ENCODE measurements at regions not wholly inside any gene's neighbourhood (a gene's known extent, or its start where the extent isn't known, plus 50 kb on each side); places are given as distances from the start of the nearest gene placed in this dataset.
"Not testable (repeated sequence)": the region's sequence is repeated elsewhere in the genome, so short reads cannot be mapped to it uniquely, and the experiment has no call there.

DNA sequence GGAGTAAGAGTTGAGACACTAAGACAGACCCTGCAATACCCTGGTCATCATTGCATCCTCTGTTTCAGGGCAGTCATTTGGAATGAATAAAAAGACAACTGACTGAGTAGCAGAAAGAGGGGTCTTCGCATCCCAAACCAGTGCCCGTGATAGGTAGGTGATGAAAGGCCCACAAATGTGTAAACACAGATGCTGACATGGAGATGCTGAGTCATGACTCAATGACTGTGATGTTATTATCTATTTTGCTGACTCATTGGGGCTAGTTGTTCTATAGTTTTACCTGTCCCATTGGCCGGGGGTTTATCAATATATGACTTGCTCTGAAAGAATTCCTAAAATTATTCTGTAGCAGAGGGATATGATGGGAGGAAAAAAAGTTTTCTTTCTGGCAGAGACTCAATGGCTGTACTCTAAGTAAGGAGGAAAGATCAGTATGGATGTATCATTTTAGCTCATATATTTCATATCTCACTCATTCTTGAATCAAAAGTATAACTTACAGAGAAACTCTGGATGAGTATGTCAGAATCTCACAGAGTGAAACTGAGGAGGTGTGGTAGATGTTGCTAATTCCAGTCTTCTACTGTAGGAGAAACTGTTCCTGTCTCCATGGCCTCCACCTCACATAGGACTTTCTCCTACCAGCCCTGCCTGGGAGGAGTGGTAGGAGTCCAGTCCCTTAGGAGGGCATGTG is 119.9 kb upstream of the PREP start:
- 85 to 96% methylated on average over 3 of the region's 3 CpGs for WGBS, 2 experiments
- H3K27me3 ChIP-seq (ENCODE audit: control insufficient read depth, insufficient read depth, low read length, poor library complexity, severe bottlenecking): no peaks in the 10 kb centered on the region
- H3K36me3 ChIP-seq (ENCODE audit: control insufficient read depth, insufficient read depth, low read length): no peaks in the 10 kb centered on the region
- H3K4me3 ChIP-seq (ENCODE audit: insufficient read depth, low read depth, low read length): no peak overlapping the region
- no peaks in the 10 kb centered on the region for H3K4me1 ChIP-seq (ENCODE audit: control insufficient read depth, insufficient read depth, low read length)
- no peaks in the 10 kb centered on the region for H3K9me3 ChIP-seq (ENCODE audit: control insufficient read depth, low read length)
- no peak overlapping the region for H3K27ac ChIP-seq (ENCODE audit: insufficient read depth, low read depth, low read length, poor library complexity, severe bottlenecking)

DNA sequence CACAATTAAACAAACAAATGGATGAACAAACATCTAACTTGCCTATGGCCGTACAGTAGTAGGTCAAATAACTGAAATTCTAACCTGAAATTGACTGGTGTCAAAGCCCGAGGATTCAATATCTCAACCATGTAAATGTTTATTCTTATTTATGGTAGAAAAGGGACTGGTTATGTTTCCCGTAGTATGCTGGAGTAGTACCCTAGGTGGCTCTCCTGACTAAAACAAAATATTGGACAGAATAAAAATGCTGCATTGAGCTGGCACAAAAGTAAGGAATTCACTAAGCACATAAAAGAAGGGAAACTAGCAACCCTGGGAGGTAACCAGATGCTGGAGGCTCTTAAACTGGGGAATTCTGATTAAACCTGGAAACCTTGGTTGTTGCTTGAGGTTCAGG is 117.1 kb upstream of the PREP start:
- 95 to 97% methylated on average over 2 to 3 of the region's 3 CpGs for WGBS, 2 experiments
- H3K4me1 ChIP-seq (ENCODE audit: control insufficient read depth, insufficient read depth, low read length): no peaks in the 10 kb centered on the region
- H3K4me3 ChIP-seq (ENCODE audit: insufficient read depth, low read depth, low read length): no peak overlapping the region
- H3K27me3 ChIP-seq (ENCODE audit: control insufficient read depth, insufficient read depth, low read length, poor library complexity, severe bottlenecking): no peaks in the 10 kb centered on the region
- no peaks in the 10 kb centered on the region for H3K36me3 ChIP-seq (ENCODE audit: control insufficient read depth, insufficient read depth, low read length)
- H3K27ac ChIP-seq (ENCODE audit: insufficient read depth, low read depth, low read length, poor library complexity, severe bottlenecking): no peak overlapping the region
- no peaks in the 10 kb centered on the region for H3K9me3 ChIP-seq (ENCODE audit: control insufficient read depth, low read length)

DNA sequence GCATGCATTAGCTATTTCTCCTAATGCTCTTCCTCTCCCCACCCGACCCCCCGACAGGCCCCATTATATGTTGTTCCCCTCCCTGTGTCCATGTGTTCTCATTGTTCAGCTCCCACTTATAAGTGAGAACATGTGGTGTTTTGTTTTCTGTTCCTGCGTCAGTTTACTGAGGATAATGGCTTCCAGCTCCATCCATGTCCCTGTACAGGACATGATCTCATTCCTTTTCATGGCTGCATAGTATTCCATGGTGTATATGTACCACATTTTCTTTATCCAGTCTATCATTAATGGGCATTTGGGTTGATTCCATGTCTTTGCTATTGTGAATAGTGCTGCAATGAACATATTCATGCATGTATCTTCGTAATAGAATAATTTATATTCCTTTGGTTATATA is 116.1 kb upstream of the PREP start:
- not testable (repeated sequence) for H3K9me3 ChIP-seq (ENCODE audit: control insufficient read depth, low read length); H3K36me3 ChIP-seq (ENCODE audit: control insufficient read depth, insufficient read depth, low read length); H3K4me1 ChIP-seq (ENCODE audit: control insufficient read depth, insufficient read depth, low read length); H3K27me3 ChIP-seq (ENCODE audit: control insufficient read depth, insufficient read depth, low read length, poor library complexity, severe bottlenecking); H3K4me3 ChIP-seq (ENCODE audit: insufficient read depth, low read depth, low read length); H3K27ac ChIP-seq (ENCODE audit: insufficient read depth, low read depth, low read length, poor library complexity, severe bottlenecking)
- WGBS, 2 experiments: 89 to 100% methylated on average over 2 to 3 of the region's 4 CpGs

DNA sequence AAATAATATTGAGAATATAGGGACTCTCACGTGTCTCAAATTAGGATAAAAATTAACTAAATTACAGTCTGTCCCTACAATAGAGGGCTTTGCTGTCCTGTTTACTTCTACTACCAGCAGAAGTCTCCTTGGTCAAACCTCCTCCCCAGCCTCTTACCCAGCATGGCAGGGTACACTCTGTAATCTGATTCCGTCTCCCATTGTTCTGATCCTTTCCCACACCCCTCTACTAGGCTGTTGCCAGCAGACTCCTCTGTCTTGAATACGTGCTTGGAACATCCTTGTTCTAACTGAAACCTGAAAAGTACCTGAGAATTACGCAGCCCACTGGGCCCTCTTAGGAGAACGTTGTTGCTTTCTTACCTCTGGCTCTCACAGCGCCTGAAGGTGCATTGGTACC is 112.2 kb upstream of the PREP start:
- Histone ChIP-seq H3K27me3 (ENCODE audit: control insufficient read depth, insufficient read depth, low read length, poor library complexity, severe bottlenecking) (no peaks in the 10 kb centered on the region), H3K4me1 (ENCODE audit: control insufficient read depth, insufficient read depth, low read length) (no peaks in the 10 kb centered on the region), H3K27ac (ENCODE audit: insufficient read depth, low read depth, low read length, poor library complexity, severe bottlenecking) (no peak overlapping the region), H3K9me3 (ENCODE audit: control insufficient read depth, low read length) (no peaks in the 10 kb centered on the region), H3K36me3 (ENCODE audit: control insufficient read depth, insufficient read depth, low read length) (no peaks in the 10 kb centered on the region), H3K4me3 (ENCODE audit: insufficient read depth, low read depth, low read length) (no peak overlapping the region)
- WGBS, 2 experiments: 69% methylated on average over 6 of the region's 6 CpGs

DNA sequence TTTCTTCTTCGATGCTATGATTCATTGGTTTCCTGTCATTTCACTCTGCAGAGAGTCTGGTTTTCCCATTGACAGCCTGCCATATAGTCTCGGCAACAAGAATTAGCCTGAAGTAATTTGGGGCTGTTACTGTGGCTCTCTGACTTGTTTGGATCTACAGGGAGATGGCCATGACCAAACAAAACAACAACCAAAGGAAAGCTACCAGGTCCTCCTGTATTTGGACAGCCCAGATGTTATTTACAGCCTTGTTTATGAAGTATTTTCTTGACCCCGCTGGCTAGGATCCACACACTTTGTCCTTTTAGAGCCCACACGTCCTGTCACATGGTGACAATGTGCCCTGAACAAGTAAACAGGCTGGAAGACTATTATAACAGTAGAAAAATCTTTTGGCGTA is 111.4 kb upstream of the PREP start:
- Histone ChIP-seq H3K4me3 (ENCODE audit: insufficient read depth, low read depth, low read length) (no peak overlapping the region), H3K4me1 (ENCODE audit: control insufficient read depth, insufficient read depth, low read length) (no peaks in the 10 kb centered on the region), H3K27ac (ENCODE audit: insufficient read depth, low read depth, low read length, poor library complexity, severe bottlenecking) (no peak overlapping the region), H3K36me3 (ENCODE audit: control insufficient read depth, insufficient read depth, low read length) (no peaks in the 10 kb centered on the region), H3K27me3 (ENCODE audit: control insufficient read depth, insufficient read depth, low read length, poor library complexity, severe bottlenecking) (no peaks in the 10 kb centered on the region), H3K9me3 (ENCODE audit: control insufficient read depth, low read length) (no peaks in the 10 kb centered on the region)
- 94 to 97% methylated on average over 5 of the region's 5 CpGs for WGBS, 2 experiments

DNA sequence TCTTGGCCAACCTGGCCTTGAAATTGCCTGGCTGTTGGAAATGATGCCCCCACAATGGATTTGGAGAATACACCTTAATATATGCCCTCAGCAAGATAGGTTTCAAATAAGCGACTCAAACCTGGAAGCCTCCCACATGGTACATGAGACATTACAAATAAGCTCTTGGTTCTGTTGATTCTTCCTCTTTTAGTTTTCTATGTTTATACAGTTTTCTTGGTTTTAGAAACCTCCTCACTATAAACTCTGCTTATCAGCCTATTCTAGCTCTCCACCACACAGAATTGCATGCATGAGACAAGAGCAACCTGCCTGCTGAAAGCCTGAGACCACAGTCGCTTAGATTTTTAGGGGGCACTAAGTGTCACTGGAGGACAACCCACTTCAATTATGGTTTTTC is 108.8 kb upstream of the PREP start:
- Histone ChIP-seq H3K27ac (ENCODE audit: insufficient read depth, low read depth, low read length, poor library complexity, severe bottlenecking) (no peak overlapping the region), H3K27me3 (ENCODE audit: control insufficient read depth, insufficient read depth, low read length, poor library complexity, severe bottlenecking) (no peaks in the 10 kb centered on the region), H3K9me3 (ENCODE audit: control insufficient read depth, low read length) (no peaks in the 10 kb centered on the region), H3K4me3 (ENCODE audit: insufficient read depth, low read depth, low read length) (no peak overlapping the region), H3K36me3 (ENCODE audit: control insufficient read depth, insufficient read depth, low read length) (no peaks in the 10 kb centered on the region), H3K4me1 (ENCODE audit: control insufficient read depth, insufficient read depth, low read length) (no peaks in the 10 kb centered on the region)
- 90 to 97% methylated on average over 2 of the region's 2 CpGs for WGBS, 2 experiments

DNA sequence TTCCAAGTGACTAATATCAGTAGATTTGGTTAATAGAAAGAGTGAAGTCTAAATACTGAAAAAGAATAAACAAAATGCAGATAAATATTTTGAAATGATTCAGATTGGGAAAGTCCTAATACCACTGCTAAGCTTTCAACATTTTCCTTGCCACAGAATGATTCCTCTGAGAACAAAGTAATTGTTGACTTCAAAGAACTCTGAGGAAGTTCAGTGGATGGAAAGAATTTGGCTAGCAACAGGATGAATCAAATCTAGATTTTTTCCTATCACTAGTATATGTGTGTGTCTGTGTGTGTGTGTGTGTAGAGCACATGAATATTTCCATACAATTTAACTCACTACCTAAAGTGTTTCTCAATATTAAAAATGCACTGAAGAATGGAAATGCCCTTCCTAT is 107.9 kb upstream of the PREP start:
- Histone ChIP-seq H3K4me1 (ENCODE audit: control insufficient read depth, insufficient read depth, low read length) (no peaks in the 10 kb centered on the region), H3K9me3 (ENCODE audit: control insufficient read depth, low read length) (no peaks in the 10 kb centered on the region), H3K36me3 (ENCODE audit: control insufficient read depth, insufficient read depth, low read length) (no peaks in the 10 kb centered on the region), H3K27me3 (ENCODE audit: control insufficient read depth, insufficient read depth, low read length, poor library complexity, severe bottlenecking) (no peaks in the 10 kb centered on the region), H3K27ac (ENCODE audit: insufficient read depth, low read depth, low read length, poor library complexity, severe bottlenecking) (no peak overlapping the region), H3K4me3 (ENCODE audit: insufficient read depth, low read depth, low read length) (no peak overlapping the region)

DNA sequence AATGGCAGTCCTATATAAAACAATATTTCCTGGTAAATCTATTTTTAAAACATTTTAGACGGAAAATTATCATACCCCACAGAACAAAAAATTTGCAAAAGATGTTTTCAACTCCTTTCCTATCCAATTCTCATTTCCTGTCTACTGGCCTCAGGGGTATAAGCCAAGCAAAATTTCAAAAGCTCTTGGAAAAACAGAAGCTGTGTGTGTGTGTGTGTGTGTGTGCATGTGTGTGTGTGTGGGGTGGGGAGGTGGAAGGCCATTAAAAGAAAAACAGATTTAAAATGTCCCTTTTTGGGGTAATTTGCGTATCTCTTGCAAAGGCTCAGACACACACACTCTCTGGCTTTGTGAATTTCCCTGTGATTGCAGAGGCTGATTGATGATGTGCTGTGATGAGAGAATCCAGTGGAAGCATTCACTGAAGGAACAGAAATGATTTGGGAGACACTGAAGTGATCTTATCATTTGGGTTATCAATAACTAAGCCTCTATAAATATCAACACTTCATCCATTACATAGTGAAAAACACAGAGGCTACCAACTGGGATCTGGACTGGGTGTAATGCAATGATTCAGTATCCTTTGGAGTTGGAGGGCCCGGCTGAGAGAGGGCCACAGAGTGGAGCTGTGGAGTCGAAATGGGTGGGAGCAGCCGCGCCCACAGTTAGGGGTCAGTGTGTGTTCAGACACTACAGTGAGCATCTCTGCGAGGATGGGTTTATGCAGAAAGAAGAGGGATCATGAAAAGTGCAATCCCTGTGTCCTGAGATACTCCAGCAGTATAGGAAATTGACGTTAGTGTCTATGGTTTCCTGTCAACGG is 106.8 kb upstream of the PREP start:
- Histone ChIP-seq H3K27ac (ENCODE audit: insufficient read depth, low read depth, low read length, poor library complexity, severe bottlenecking) (no peak overlapping the region), H3K4me3 (ENCODE audit: insufficient read depth, low read depth, low read length) (no peak overlapping the region), H3K4me1 (ENCODE audit: control insufficient read depth, insufficient read depth, low read length) (no peaks in the 10 kb centered on the region), H3K9me3 (ENCODE audit: control insufficient read depth, low read length) (no peaks in the 10 kb centered on the region), H3K36me3 (ENCODE audit: control insufficient read depth, insufficient read depth, low read length) (no peaks in the 10 kb centered on the region), H3K27me3 (ENCODE audit: control insufficient read depth, insufficient read depth, low read length, poor library complexity, severe bottlenecking) (no peaks in the 10 kb centered on the region)
- 58 to 69% methylated on average over 9 of the region's 9 CpGs for WGBS, 2 experiments

DNA sequence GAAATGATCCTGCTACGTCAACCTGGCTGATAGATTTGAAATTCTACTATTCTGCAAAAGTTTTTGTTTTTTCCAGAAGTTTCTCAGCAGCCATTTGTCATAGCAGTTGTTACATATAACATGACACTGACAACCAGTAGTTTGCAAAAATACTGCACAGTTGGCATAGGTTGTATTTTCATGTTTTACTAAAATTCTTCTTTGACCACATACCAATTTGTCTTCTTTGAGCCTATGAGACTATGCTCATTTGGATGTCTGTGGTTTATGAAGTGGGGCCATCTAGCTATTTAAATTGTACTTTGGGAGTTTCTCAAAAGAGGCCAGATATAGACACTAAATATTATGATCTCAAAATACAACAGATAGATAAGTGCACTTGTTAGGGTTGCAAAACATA is 104.9 kb upstream of the PREP start:
- Histone ChIP-seq H3K27me3 (ENCODE audit: control insufficient read depth, insufficient read depth, low read length, poor library complexity, severe bottlenecking) (no peaks in the 10 kb centered on the region), H3K4me1 (ENCODE audit: control insufficient read depth, insufficient read depth, low read length) (no peaks in the 10 kb centered on the region), H3K27ac (ENCODE audit: insufficient read depth, low read depth, low read length, poor library complexity, severe bottlenecking) (no peak overlapping the region), H3K4me3 (ENCODE audit: insufficient read depth, low read depth, low read length) (no peak overlapping the region), H3K36me3 (ENCODE audit: control insufficient read depth, insufficient read depth, low read length) (no peaks in the 10 kb centered on the region), H3K9me3 (ENCODE audit: control insufficient read depth, low read length) (no peaks in the 10 kb centered on the region)
- 88 to 92% methylated on average over 1 of the region's 1 CpG for WGBS, 2 experiments

DNA sequence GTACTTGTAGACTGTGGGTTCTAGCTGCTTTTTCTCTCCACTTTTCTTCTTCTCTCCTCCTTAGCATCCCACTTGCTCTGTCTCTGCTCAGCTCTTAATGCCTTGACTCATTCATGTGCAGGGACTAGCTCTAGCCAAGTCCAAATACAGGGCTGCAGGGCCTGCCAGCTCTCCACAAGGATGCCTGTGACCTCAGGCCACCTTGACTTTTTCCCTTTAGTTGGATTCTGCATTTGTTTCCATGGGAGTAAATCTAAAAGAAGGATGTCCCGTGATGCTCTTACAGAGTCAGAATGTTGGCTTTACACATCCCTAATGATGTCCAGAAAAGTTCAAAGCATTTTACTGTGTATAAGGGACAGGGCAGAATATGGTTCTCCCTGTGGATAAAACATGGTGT is 101.8 kb upstream of the PREP start:
- no peak overlapping the region for H3K4me3 ChIP-seq (ENCODE audit: insufficient read depth, low read depth, low read length)
- no peaks in the 10 kb centered on the region for H3K36me3 ChIP-seq (ENCODE audit: control insufficient read depth, insufficient read depth, low read length)
- 92 to 100% methylated on average over 1 of the region's 1 CpG for WGBS, 2 experiments

More for the DNA sequence above, 101.8 kb upstream of the PREP start:
- no peak overlapping the region for H3K27ac ChIP-seq (ENCODE audit: insufficient read depth, low read depth, low read length, poor library complexity, severe bottlenecking)
- no peaks in the 10 kb centered on the region for H3K9me3 ChIP-seq (ENCODE audit: control insufficient read depth, low read length)
- H3K4me1 ChIP-seq (ENCODE audit: control insufficient read depth, insufficient read depth, low read length): no peaks in the 10 kb centered on the region
- H3K27me3 ChIP-seq (ENCODE audit: control insufficient read depth, insufficient read depth, low read length, poor library complexity, severe bottlenecking): no peaks in the 10 kb centered on the region
